Muscle of leg (tissue), 3 donors: ENCODE measurements at regions not wholly inside any gene's neighbourhood (a gene's known extent, or its start where the extent isn't known, plus 50 kb on each side); places are given as distances from the start of the nearest gene placed in this dataset.
A peak's percentile ranks its signal among the peaks of the same experiment; 100 is the strongest.

Experiments
- DNase-seq: peaks from one replicate; pipeline ENCODE4 v3.0.0; 2013
- H3K27ac ChIP-seq: one replicate; pipeline ENCODE4 v1.5.1; 2013; ENCODE audit warnings: mild to moderate bottlenecking, low read length, control low read depth
- H3K27me3 ChIP-seq: one replicate; pipeline ENCODE4 v1.6.1; 2013; ENCODE audit warnings: low read length; ENCODE audit not compliant: control insufficient read depth, insufficient read depth
- H3K36me3 ChIP-seq: one replicate; pipeline ENCODE4 v1.6.1; 2013; ENCODE audit warnings: low read length; ENCODE audit not compliant: control insufficient read depth, insufficient read depth
- H3K4me1 ChIP-seq: one replicate; pipeline ENCODE4 v1.6.1; 2013; ENCODE audit warnings: low read length; ENCODE audit not compliant: control insufficient read depth, insufficient read depth
- H3K4me3 ChIP-seq: one replicate; pipeline ENCODE4 v1.5.1; 2013; ENCODE audit warnings: low read length, control low read depth
- H3K9me3 ChIP-seq: replicated peaks from 2 replicates; pipeline ENCODE4 v1.6.1; 2013; ENCODE audit warnings: low read depth, low read length; ENCODE audit not compliant: control insufficient read depth
- WGBS: methylation state at CpG from one replicate; pipeline ENCODE4 v1.1.5; 2013; ENCODE audit warnings: missing lambda C conversion rate; ENCODE audit not compliant: insufficient coverage; 5-methylcytosine and 5-hydroxymethylcytosine counted together

- Histone ChIP-seq H3K4me3 (no peak overlapping the region), H3K27ac (no peak overlapping the region), H3K27me3 (no peaks in the 10 kb centered on the region), H3K4me1 (no peaks in the 10 kb centered on the region), H3K9me3 (no peaks in the 10 kb centered on the region), H3K36me3 (no peaks in the 10 kb centered on the region)
- no CpG with 5 or more reads among the region's 2 CpGs for WGBS
- DNase-seq, result no peak
Measured at GRCh38 chr5:164187785-164188184, 682.4 kb downstream of the MAT2B start.

- no peaks in the 10 kb centered on the region for H3K9me3 ChIP-seq
- H3K4me3 ChIP-seq, result no peak overlapping the region
- WGBS, result 60% methylated on average over 1 of the region's 4 CpGs
- no peak overlapping the region for H3K27ac ChIP-seq
- H3K27me3 ChIP-seq, result no peaks in the 10 kb centered on the region
- no peaks in the 10 kb centered on the region for H3K4me1 ChIP-seq
- DNase-seq, result peak; percentile 18
- no peaks in the 10 kb centered on the region for H3K36me3 ChIP-seq
Measured at GRCh38 chr5:164188733-164189148, 683.3 kb downstream of the MAT2B start.

GRCh38 chr5:164191240-164191639, 685.8 kb downstream of the MAT2B start:
- peak; percentile 65 for DNase-seq
- no peaks in the 10 kb centered on the region for H3K27me3 ChIP-seq
- H3K9me3 ChIP-seq, result no peaks in the 10 kb centered on the region
- H3K4me1 ChIP-seq, result no peaks in the 10 kb centered on the region
- no CpG with 5 or more reads among the region's 3 CpGs for WGBS
- H3K27ac ChIP-seq, result no peak overlapping the region
- no peak overlapping the region for H3K4me3 ChIP-seq
- no peaks in the 10 kb centered on the region for H3K36me3 ChIP-seq

- Histone ChIP-seq H3K4me1 (no peaks in the 10 kb centered on the region), H3K27me3 (no peaks in the 10 kb centered on the region), H3K9me3 (no peaks in the 10 kb centered on the region), H3K36me3 (no peaks in the 10 kb centered on the region), H3K27ac (no peak overlapping the region), H3K4me3 (no peak overlapping the region)
- no peak for DNase-seq
- WGBS, result no CpG with 5 or more reads among the region's 2 CpGs
Measured at GRCh38 chr5:164202338-164202737, 696.9 kb downstream of the MAT2B start.

GRCh38 chr5:164203581-164204225, 698.3 kb downstream of the MAT2B start:
- Histone ChIP-seq H3K36me3 (no peaks in the 10 kb centered on the region), H3K4me3 (no peak overlapping the region), H3K4me1 (no peaks in the 10 kb centered on the region), H3K27ac (no peak overlapping the region), H3K9me3 (no peaks in the 10 kb centered on the region), H3K27me3 (no peaks in the 10 kb centered on the region)
- WGBS, result 92% methylated on average over 2 of the region's 4 CpGs
- DNase-seq, result no peak

- no peaks in the 10 kb centered on the region for H3K36me3 ChIP-seq
- WGBS, result 40% methylated on average over 2 of the region's 4 CpGs
- no peaks in the 10 kb centered on the region for H3K27me3 ChIP-seq
- peak; percentile 21 for DNase-seq
- H3K27ac ChIP-seq, result no peak overlapping the region
- H3K4me3 ChIP-seq, result no peak overlapping the region
- H3K9me3 ChIP-seq, result no peaks in the 10 kb centered on the region
- no peaks in the 10 kb centered on the region for H3K4me1 ChIP-seq
Measured at GRCh38 chr5:164204338-164204946, 699.0 kb downstream of the MAT2B start.

GRCh38 chr5:164206196-164206595, 700.8 kb downstream of the MAT2B start:
- no CpG with 5 or more reads among the region's 2 CpGs for WGBS
- Histone ChIP-seq H3K27me3 (no peaks in the 10 kb centered on the region), H3K36me3 (no peaks in the 10 kb centered on the region), H3K9me3 (no peaks in the 10 kb centered on the region), H3K4me1 (no peaks in the 10 kb centered on the region), H3K27ac (no peak overlapping the region), H3K4me3 (no peak overlapping the region)
- no peak for DNase-seq

- DNase-seq, result no peak
- H3K4me1 ChIP-seq, result no peaks in the 10 kb centered on the region
- whole genome bisulfite sequencing, result 71% methylated on average over 2 of the region's 3 CpGs
- no peaks in the 10 kb centered on the region for H3K9me3 ChIP-seq
- no peak overlapping the region for H3K4me3 ChIP-seq
- H3K36me3 ChIP-seq, result no peaks in the 10 kb centered on the region
- no peak overlapping the region for H3K27ac ChIP-seq
- no peaks in the 10 kb centered on the region for H3K27me3 ChIP-seq
Measured at GRCh38 chr5:164207646-164208045, 702.2 kb downstream of the MAT2B start.

- H3K27me3 ChIP-seq, result no peaks in the 10 kb centered on the region
- no peaks in the 10 kb centered on the region for H3K36me3 ChIP-seq
- H3K4me3 ChIP-seq, result no peak overlapping the region
- no CpG with 5 or more reads among the region's 3 CpGs for WGBS
- H3K4me1 ChIP-seq, result no peaks in the 10 kb centered on the region
- peak overlapping the region; percentile 10 for H3K27ac ChIP-seq
- DNase-seq, result peak; percentile 62
- H3K9me3 ChIP-seq, result no peaks in the 10 kb centered on the region
Measured at GRCh38 chr5:164210491-164210890, 705.1 kb downstream of the MAT2B start.

GRCh38 chr5:164214698-164215097, 709.3 kb downstream of the MAT2B start:
- WGBS, result no CpG with 5 or more reads among the region's 1 CpG
- no peak overlapping the region for H3K4me3 ChIP-seq
- no peak for DNase-seq
- H3K27ac ChIP-seq, result no peak overlapping the region
- no peaks in the 10 kb centered on the region for H3K27me3 ChIP-seq
- peaks cover 2% of the 10 kb centered on the region for H3K9me3 ChIP-seq
- H3K4me1 ChIP-seq, result no peaks in the 10 kb centered on the region
- no peaks in the 10 kb centered on the region for H3K36me3 ChIP-seq
